OCI-M2 (cell line): ENCODE measurements at regions not wholly inside any gene's neighbourhood (a gene's known extent, or its start where the extent isn't known, plus 50 kb on each side); places are given as distances from the start of the nearest gene placed in this dataset.

Experiments
- DNase-seq: peaks from one replicate; lab custom pipeline; 2025; ENCODE audit not compliant: unreplicated experiment; lab: John Stamatoyannopoulos, UW

DNA sequence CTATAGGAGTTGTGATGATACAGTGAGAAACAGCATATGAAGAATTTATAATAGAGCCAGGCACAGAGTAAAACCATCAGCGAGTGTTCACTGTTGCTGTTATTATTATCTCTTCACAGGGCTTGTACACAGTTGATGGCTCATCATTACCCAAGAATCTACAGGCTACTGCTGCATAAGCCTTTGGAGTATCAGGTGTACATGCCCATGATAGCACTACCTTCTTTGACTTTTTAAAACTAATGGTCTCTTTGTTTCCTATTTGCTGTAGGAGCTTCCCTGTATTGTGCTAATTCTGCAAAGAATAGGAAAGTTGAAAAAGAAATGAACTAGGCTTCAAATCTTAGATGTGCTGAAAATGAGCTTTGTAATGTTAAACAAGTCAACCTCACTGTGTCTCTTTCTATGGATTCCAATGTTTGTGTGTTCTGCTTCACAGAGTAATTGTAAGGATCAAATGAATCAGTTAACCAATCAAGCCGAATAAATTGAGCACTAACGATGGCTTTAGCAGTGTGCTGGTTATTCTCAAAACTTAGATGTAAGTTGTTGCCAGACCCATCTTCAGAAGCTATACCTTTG lies 138.8 kb downstream of the TUSC7 start:
- no peak for DNase-seq

DNA sequence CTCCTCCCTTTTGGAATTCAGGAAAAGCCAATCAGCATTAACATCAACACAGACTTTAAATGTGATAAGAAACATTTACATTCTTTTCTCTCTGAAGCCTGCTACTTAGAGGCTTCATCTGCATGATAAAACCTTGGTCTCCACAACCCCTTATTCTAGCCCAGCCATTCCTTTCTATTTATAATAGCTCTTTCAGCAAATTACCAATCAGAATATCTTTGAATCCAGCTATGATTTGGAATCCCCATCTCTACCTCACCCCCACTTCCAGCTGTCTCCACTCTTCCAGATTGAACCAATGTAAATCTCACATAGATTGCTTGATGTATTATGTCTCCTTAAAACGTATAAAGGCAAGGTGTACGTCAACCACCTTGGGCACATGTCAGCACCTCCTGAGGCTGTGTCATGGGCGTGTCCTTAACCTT lies 139.7 kb downstream of the TUSC7 start:
- DNase-seq = no peak

DNA sequence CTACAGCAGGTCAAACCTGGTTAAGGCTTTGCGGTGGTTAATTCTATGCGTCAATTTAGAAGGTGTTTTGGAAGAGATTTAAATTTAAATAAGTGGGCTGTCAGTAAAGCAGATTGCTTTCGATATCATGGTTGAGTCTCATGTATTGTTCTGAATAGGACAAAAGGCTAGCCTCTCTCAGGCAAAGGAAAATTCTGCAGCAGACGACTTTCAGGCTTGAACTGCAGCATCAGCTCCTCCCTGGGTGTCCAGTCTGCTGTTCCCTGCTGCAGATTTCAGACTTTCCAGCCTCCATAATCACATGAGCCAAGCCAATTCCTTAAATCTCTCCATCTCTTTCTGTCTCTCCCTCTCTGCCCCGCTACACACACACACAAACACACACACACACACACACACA lies 143.2 kb downstream of the TUSC7 start:
- DNase-seq = no peak

DNA sequence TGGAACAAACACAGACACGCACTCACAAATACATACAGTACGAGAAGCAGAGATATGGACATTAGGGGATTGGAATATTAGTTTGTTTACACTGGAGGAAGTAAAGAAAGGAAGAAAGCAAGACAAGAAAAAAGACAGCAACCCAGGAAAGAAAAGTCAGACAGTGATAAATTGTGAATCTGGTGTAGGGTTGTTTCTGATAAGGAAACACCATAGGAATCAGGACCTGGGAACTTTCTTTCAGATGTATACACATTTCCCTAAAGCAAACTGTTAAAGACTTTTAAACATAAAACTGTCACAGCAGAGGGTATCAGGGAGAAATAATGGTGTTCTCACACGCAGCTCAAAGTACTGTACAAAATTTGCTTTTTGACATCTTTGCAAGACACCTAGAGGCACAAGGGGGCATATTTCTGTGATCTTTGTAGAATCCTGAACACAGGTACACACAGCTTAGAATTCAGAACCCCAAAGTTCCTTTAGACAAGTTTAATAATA lies 153.7 kb downstream of the TUSC7 start:
- DNase-seq = no peak

DNA sequence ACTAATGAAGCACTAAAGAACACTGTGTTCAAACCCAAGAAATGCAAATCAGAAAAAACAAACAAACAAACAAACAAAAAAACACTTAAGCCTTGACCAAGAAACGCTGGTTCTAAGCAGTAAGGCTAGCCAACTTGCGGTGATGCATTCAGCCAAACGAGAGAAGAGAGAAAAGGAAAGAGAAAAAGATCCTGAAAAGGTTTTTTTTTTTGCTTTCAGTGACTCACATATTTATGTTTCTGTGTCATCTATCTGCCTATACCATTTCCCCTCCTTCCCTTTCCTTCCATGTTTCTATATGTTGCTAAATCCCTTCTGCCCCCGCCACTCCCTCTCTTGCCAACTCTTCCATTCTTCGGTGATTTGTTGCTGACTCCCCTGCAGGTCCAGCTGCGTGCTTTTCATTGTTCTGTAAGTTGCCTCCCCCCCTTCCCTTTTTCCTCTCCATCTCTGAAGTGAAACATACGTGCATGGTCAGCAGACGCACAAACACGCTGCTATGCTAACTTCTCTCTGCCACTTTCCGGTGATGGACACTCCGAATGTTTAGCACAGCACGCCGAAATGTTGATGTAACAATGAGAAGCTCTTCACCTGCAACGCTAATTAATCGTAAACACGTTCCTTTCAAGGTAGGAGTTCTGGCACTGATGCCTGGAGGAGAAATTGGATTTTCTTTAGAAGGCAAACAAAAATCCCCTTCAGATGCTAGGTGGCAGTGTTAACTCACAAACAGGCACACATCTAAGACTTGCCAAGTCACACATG lies 154.4 kb downstream of the TUSC7 start:
- DNase-seq = no peak

DNA sequence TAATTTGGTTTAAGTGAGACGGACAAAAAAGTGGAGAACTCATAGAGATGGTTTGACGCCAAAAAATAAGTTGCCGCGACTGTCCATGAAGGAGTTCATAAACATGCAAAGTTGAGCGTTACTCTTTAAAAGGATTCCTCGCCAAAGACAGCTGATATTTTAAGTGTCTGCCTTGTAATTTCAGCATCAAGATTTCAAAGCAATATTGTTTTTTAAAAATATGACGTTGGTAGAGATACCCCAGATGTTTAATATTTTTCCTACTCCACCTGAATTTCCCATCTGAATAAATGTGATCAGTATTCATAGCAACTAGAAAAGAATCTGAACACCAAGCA lies 155.0 kb downstream of the TUSC7 start:
- no peak for DNase-seq

DNA sequence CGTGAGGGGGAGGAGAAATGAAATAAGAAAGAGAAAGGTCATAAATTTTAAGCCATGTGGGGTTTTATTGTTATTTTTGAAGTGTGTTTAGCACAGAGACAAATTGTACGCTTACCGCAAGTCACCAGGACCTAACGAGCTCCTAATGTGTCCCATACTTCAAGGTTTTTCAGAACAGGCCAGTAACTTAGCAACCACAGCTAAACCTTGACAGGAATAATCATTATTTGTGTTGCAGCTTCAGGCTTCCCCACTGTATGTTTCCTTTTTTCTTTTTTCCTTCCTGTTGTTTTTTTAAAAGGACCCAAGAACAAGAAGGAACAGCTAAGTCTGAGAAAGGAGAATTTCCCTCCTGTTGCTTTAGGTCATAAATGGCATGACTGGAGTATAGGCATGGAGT lies 160.8 kb downstream of the TUSC7 start:
- DNase-seq = no peak

DNA sequence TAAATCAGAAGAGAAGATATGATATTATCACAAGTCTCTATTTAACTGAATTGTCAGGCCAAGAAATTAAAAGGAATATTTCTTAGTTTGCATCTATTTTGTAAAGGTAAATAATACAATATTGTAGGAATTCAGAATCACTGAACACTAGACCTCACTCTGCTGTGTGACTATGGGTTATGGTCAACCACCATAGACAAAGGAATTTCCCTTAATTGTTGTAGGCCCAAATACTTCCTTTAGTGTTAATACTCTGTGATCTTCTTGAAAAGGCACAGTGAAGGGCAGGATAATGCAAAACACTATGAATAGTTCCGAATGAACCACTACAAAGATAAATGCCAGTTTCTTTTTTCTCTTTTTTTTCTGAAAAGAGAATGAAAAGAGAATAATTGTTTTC lies 162.3 kb downstream of the TUSC7 start:
- no peak for DNase-seq

DNA sequence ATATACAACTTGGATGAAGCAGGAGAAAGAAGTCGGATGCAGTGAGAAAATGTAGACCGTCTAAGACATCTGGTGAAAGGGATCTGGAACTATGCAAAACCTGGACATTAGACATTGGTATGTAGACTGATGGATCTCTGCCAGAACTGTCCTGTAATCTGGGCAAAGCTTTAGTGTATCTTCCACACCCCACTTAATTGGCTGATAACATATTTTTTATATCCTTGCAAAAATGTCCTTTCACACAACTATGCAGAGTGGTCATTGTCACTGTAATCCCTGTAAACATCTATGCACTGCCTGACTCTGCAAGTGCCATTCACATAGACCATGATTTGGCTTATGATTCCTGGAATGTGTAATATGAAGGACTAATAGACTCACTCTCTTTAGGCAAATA lies 163.1 kb downstream of the TUSC7 start:
- no peak for DNase-seq

DNA sequence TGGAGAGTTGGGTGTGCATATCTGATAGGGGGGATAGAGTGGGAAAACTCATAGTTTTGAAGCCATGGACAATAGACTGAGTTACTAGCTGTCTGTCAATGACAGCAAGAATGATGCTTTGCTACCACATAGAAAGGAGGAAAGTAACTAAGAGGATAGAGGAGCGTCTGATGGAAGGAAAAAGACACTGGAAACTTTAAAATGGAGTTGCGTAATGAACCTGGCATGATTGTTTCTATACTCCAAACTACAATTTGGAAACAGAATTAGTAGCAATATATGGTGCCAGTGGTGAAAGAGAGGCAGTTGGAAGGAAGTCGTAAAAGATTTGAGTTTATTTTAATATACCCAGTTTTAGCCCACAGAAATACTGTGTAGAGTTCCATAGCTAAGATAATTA lies 163.6 kb downstream of the TUSC7 start:
- no peak for DNase-seq

DNA sequence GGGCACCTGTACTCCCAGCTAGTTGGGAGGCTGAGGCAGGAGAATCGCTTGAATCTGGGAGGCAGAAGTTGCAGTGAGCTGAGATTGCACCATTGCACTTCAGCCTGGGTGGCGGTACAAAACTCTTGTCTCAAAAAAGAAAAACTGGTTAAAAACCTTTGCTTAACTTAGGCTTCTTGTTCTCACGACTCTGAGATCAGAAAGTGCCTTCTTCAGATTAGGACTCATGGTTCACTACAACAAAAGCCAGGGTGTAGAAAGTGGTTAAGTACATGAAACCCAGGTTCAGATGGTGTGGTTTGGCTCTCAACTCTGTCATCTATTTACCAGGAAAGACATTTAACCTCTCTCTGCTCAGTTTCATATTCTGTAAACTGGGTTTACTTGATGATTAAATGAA lies 168.4 kb downstream of the TUSC7 start:
- DNase-seq = no peak

DNA sequence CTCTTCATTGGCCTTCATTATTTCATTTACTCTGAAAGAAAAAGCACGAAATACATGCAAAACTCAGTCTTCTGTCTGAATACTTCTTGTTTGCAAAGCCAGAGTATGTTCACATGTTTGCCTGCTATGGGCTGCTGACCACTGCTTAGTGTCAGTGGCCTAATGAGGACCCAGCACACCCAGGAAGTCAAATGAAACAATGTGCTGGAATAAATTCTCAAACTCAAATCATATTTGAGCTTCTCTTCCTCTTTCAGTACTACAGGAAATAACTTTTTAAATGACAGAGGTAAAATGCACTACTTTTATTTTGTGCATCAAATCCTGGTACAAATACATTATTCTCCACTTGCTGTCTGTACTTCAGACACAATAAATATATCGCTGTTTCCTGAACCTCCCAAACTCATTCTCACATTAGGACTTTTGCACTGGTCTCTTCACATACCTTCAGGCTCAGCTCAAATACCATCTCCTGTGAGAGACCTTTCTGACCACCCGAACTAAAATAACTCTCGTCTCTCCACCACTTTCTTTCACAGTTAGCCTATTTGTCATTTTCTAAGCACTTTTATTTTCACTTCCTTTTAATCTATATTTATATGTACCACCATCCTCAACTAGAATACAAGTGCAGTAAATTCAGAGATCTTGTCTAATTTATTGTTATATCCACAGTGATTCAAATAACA lies 176.8 kb downstream of the TUSC7 start:
- no peak for DNase-seq

DNA sequence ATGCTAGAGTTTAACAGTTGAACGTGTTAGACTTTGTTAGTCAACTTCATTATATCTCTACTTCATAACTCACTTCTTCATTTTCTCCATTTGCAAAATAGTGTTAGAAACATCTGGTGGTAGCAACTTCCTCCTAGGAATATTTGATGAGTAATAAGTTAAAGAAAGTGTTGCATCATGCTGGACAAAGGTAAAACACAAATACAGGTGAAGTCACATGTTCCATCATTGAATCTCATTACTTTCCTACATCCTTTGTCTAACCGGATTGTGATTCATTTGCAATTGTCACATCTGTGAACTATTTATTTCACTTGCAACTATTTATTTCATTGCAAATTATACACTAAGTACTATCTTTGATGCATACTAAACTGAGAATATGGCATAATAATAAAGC lies 186.5 kb downstream of the TUSC7 start:
- DNase-seq = no peak

DNA sequence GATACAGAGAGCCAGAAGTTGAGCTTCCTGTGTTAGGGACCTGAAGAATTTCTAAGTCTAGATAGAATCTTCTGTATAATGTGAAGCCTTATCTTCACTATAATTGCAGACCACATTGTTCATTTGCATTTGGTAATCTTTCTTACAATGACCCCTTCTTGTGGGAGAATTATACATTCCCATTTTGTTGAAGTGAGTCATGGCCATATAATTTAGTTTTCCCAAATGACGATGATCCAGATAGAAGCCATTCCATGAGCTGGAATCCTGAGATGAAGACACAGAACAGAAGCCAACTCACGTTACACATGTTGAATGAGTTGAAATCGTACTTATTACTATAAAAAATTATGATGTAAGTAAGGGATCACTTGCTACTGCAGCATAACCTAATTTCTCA lies 187.8 kb downstream of the TUSC7 start:
- DNase-seq = no peak

DNA sequence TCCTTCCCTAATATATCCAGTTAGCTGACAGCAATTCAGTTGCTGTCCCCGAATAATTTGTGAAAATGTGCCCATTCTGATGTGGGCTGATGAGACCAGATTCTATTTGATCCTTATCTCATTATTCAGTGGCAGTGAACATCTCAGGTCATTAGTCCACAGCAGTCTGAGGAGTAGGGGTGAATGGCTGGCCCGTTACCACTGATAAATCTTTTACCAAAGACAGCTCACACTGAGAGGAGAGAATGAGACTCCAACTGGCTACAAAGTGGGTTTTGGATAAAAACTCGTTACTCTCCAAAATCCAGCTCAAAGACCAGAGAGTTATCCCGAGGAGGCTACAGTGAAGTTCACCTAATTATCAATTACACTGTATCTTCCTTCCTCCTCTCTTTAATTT lies 189.7 kb downstream of the TUSC7 start:
- DNase-seq = no peak

DNA sequence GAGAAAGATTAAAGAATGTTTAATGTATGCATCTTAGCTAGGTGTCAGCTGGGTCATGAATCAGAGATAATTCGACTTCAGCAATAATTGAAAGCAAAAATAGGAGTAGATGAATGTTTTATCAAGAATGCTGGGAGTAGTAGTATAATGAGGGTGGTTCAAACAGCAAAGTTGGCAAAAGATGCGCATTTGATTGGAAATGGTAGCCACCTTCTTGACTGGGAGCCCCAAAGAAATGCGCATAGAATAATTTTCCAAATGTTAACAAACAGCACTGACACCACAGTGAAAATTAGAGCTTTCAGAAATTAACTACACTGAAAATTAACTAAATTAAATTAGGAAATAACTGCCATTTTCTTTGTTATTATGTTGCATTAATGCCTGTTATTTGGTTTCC lies 195.8 kb downstream of the TUSC7 start:
- DNase-seq = no peak

DNA sequence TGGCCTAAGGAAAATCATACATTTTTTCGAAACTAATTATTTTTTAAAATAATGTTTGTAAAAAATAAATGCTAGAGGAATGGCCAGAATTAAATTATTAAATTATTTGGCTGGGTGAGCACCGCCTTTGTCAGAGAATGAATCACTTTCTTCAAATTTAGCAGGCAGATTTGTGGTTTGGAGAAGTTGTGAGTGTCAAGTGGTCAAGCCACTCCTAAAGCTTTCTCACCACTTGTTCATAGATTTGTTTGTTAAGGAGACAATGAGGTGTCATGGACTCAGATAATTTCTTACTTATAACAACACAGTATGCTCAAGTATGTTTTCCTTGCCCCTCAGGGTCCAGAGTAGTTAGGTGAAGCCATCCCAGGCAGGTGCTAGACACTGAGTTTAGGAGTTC lies 196.2 kb downstream of the TUSC7 start:
- no peak for DNase-seq

DNA sequence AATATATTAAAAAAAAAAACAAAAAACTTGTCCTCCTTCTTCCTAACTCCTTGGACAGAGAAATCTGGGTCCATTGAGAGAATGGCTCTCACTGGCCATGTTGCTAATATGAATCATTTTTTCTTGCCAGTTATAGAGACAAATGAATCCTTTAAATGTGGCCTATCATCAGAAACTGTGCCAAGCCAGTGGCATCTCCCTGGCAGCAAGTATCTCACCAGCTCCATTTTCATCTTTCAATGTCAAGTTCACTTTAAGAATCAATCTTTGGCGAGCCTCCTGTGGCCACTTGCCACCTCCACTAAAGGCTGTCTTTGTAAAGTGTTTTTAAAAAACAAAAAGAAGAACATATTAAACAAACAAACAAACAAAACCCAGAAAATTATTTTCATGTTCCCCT lies 202.5 kb downstream of the TUSC7 start:
- DNase-seq = no peak

DNA sequence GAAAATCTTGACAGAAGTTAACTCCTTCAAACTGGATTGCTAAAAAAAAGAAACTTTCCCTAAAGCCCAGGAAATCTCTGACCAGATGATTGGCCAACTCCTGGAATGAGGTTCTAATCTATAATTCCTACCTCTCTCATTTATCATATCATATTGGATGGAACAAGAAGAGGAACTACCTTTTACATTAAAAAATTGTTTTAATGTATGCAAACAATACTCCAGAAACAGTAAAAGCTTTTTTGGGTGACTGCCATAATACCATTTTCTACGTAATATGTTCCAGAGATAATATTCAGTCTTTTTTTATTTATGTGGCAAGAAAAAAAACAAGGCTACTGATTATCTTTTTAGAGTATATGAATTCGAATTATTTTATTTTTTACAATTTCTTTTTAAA lies 204.4 kb downstream of the TUSC7 start:
- DNase-seq = no peak

DNA sequence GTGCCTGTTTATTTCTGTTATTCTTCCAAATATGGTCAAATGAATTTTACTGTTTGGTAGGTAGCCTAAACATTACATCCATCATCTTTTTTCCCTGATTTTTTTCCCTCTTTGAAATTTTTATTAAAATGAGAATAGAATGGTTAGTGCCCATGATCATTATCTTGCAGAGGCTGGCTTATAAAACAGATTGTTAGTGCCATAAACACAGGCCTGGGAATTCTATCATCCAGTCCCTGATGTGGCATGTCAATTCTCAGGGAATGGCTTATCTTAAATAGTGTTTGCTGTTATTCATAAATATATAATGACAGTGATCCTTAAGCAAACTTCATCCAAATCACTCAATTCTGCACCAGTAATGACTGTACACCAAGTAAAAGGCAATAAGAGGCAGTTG lies 207.3 kb downstream of the TUSC7 start:
- no peak for DNase-seq

DNA sequence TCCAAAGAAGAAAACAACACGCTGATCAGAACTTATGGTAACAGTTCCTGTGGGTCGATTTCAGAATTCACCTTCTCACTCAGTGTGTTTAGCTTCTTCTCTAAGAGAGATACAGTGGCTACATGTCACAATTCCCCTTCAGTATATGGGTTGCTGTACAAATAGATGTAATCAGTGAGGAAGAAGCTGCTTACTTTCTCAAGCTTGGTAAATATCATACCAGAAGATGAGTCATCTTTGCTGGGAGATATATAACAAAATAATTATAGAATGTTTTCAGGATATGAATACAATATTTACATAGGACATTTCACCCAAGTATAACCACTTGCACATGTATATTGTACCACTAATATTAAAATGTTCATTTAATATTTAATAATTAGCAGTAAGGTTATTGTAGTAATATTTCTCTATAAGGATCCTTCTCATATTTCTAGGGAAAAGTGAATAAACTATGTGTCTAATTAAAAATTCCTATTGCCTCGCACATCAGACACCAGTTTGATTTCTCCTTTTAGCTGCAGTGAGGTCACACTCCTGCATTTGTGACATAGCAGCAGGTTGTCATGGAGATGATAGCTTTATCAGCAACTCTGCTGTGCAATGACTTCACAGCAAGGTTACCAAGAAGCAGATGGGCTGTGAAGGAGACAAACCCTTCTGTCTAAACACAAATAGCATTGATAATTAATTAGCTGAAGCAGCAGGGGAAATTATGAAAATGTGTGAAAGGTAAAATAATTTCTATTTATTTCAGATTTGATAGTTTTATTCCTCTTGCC lies 211.4 kb downstream of the TUSC7 start:
- no peak for DNase-seq

DNA sequence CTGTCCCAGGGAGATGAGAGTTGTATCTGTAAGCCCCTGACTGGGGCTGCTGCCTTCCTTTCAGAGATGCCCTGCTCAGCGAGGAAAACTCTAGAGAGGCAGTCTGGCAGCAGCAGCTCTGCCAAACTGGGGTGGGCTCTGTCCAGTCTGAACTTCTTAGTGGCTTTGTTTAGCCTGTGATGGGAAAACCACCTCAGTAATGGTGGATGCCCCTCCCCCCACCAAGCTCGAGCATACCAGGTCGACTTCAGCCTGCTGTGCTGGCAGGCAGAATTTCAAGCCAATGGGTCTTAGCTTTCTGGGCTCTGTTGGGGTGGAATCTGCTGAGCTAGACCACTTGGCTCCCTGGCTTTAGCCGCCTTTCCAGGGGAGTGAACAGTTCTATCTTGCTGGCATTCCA lies 218.3 kb downstream of the TUSC7 start:
- no peak for DNase-seq
